Natural killer cell (primary cell): ENCODE measurements at regions not wholly inside any gene's neighbourhood (a gene's known extent, or its start where the extent isn't known, plus 50 kb on each side); places are given as distances from the start of the nearest gene placed in this dataset.

Experiments used
- ATAC-seq, 3 donors: fragments of 150-1000 bp in 2 of 3; fragments of 200-7000 bp in 1 of 3; cut with Tn5 transposase; 1 replicate in 1 of 3; 2 replicates in 2 of 3; pipeline ENCODE4 v1.10.0; 2021; ENCODE audit warnings: mild to moderate bottlenecking in 2 of 3, moderate library complexity in 2 of 3
- DNase-seq, 2 donors: peaks; one replicate each; pipeline versions ENCODE4 v3.0.0 to v3.0.0-alpha.2; 2013 to 2021; ENCODE audit warnings: mixed read lengths in 1 of 2
- H3K27ac ChIP-seq: one replicate; pipeline ENCODE4 v1.5.1; 2013; ENCODE audit warnings: mild to moderate bottlenecking, low read length
- H3K27me3 ChIP-seq: one replicate; pipeline ENCODE4 v1.6.1; 2013; ENCODE audit warnings: low read length; ENCODE audit not compliant: control insufficient read depth, insufficient read depth
- H3K36me3 ChIP-seq: one replicate; pipeline ENCODE4 v1.6.1; 2013; ENCODE audit warnings: low read length; ENCODE audit not compliant: control insufficient read depth, insufficient read depth
- H3K4me1 ChIP-seq: one replicate; pipeline ENCODE4 v1.6.1; 2013; ENCODE audit warnings: low read length; ENCODE audit not compliant: control insufficient read depth, insufficient read depth
- H3K4me3 ChIP-seq: one replicate; pipeline ENCODE4 v1.5.1; 2013; ENCODE audit warnings: low read length
- H3K9me3 ChIP-seq: one replicate; pipeline ENCODE4 v1.6.1; 2013; ENCODE audit warnings: low read length; ENCODE audit not compliant: control insufficient read depth, insufficient read depth
- H3K27ac Mint-ChIP-seq, 2 donors: one replicate each; pipeline ENCODE4 v1.8.0; 2022; ENCODE audit warnings: mild to moderate bottlenecking in 2 of 2, mixed read lengths in 2 of 2, moderate library complexity in 1 of 2
- H3K27me3 Mint-ChIP-seq, 2 donors: one replicate each; pipeline ENCODE4 v1.8.0; 2022; ENCODE audit warnings: low read depth in 2 of 2, mixed read lengths in 2 of 2
- H3K36me3 Mint-ChIP-seq: one replicate; pipeline ENCODE4 v1.8.0; 2022; ENCODE audit warnings: mixed read lengths
- H3K4me1 Mint-ChIP-seq, 2 donors: one replicate each; pipeline ENCODE4 v1.8.0; 2022; ENCODE audit warnings: mixed read lengths in 2 of 2
- H3K4me3 Mint-ChIP-seq: one replicate; pipeline ENCODE4 v1.8.0; 2022; ENCODE audit warnings: mild to moderate bottlenecking, moderate library complexity, mixed read lengths
- H3K9me3 Mint-ChIP-seq, 2 donors: one replicate each; pipeline ENCODE4 v1.8.0; 2022; ENCODE audit warnings: mixed read lengths in 2 of 2
- WGBS: methylation state at CpG from one replicate; pipeline ENCODE4 v1.1.7; 2013; ENCODE audit warnings: missing lambda C conversion rate; ENCODE audit not compliant: insufficient coverage; 5-methylcytosine and 5-hydroxymethylcytosine counted together
- intact Hi-C: fragments of 100-400 bp; cut with micrococcal nuclease; formaldehyde crosslinking; loops from one replicate; pipeline ENCODE4 v1.14.2; 2022
- TF ChIP-seq, protein P1 (sequence below): fragments of 200-600 bp; IDR thresholded peaks from one replicate; pipeline ENCODE4 v1.8.0; 2022; ENCODE audit warnings: antibody characterized with exemption

DNA sequence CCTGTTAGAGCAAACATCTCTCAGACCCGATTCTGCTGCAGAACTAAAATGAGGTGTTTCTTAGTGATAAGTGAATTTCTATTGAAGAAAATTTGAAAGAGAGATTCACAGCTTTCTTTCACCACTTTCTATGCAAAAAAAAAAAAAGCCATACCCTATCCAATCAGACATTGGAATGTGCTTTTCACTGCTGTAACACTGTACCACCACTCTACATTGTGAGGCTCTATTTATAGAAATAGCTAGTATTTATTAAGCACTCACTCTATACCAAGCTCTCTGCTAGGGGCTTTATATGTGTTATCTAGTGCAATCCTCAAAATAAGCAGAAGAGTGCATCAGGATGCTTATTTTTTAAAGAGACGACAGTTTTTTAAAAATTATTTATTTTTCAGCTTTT, 580.6 kb upstream of the VRK2 start:
- Mint-ChIP-seq H3K27ac (no peak overlapping the region), H3K4me1 (no peaks in the 10 kb centered on the region), H3K4me3 (no peak overlapping the region), H3K36me3 (no peaks in the 10 kb centered on the region), H3K9me3 (peaks cover 13% of the 10 kb centered on the region in 2 donors), H3K27me3 (no peaks in the 10 kb centered on the region)
- TF ChIP-seq, protein P1, sequence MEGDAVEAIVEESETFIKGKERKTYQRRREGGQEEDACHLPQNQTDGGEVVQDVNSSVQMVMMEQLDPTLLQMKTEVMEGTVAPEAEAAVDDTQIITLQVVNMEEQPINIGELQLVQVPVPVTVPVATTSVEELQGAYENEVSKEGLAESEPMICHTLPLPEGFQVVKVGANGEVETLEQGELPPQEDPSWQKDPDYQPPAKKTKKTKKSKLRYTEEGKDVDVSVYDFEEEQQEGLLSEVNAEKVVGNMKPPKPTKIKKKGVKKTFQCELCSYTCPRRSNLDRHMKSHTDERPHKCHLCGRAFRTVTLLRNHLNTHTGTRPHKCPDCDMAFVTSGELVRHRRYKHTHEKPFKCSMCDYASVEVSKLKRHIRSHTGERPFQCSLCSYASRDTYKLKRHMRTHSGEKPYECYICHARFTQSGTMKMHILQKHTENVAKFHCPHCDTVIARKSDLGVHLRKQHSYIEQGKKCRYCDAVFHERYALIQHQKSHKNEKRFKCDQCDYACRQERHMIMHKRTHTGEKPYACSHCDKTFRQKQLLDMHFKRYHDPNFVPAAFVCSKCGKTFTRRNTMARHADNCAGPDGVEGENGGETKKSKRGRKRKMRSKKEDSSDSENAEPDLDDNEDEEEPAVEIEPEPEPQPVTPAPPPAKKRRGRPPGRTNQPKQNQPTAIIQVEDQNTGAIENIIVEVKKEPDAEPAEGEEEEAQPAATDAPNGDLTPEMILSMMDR, result no peak
- WGBS, result no CpG with 5 or more reads among the region's 2 CpGs
- Histone ChIP-seq H3K27ac (no peak overlapping the region), H3K4me3 (no peak overlapping the region), H3K9me3 (no peaks in the 10 kb centered on the region), H3K36me3 (no peaks in the 10 kb centered on the region), H3K4me1 (no peaks in the 10 kb centered on the region), H3K27me3 (no peaks in the 10 kb centered on the region)
- ATAC-seq (no peak), DNase-seq (no peak)
- intact Hi-C loops, result no loop called here

DNA sequence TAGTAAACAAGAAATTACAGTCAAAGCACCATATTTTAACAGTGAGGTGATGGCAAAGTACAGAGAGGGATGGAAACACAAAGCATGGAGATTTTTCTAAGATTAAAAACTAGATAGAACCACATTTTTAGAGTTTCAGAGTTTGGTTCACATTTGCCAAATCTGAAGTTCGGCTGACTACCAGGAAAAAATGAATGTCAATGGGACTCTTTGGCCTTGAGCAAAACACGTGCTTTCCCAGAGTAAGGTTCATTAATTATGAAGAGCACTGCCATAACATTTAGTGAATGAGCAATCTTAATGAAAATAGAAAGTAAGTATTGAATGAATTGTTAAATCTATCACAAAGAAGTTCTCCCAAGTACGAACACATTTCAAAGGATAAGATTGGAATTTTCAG, 571.2 kb upstream of the VRK2 start:
- no peaks in the 10 kb centered on the region for H3K36me3 Mint-ChIP-seq
- H3K27ac ChIP-seq, result no peak overlapping the region
- H3K4me1 ChIP-seq, result no peaks in the 10 kb centered on the region
- H3K36me3 ChIP-seq, result no peaks in the 10 kb centered on the region
- no peaks in the 10 kb centered on the region for H3K4me1 Mint-ChIP-seq
- DNase-seq (no peak), ATAC-seq (no peak)
- no peak overlapping the region for H3K4me3 ChIP-seq
- H3K27ac Mint-ChIP-seq, result no peak overlapping the region
- no peak overlapping the region for H3K4me3 Mint-ChIP-seq
- no peaks in the 10 kb centered on the region for H3K27me3 ChIP-seq
- 79% methylated on average over 2 of the region's 3 CpGs for WGBS
- peaks cover 7 to 16% of the 10 kb centered on the region in 2 donors for H3K9me3 Mint-ChIP-seq
- TF ChIP-seq, protein P1, result no peak
- H3K9me3 ChIP-seq, result no peaks in the 10 kb centered on the region
- intact Hi-C loops, result no loop called here
- no peaks in the 10 kb centered on the region for H3K27me3 Mint-ChIP-seq

DNA sequence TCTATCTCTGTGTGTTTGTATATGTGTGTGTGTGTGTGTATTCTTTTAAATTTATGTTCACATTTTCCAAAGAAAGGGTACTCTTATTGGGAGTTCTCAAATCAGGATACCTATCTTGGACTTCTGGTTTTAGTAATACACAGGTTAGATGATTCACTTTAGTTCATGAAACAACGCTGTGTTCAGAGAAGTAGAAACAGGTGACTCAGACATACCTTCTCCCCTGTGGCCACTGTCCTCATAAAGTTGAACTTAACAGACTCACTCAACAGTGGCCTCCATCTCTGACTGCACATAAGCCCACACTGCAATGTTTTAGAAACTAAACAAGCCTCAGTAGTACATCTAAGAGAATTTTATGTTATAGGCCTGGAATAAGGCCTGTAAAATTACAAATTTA, 566.6 kb upstream of the VRK2 start:
- Histone ChIP-seq H3K9me3 (no peaks in the 10 kb centered on the region), H3K27me3 (no peaks in the 10 kb centered on the region), H3K36me3 (no peaks in the 10 kb centered on the region), H3K27ac (no peak overlapping the region), H3K4me1 (no peaks in the 10 kb centered on the region), H3K4me3 (no peak overlapping the region)
- DNase-seq, result no peak
- peaks cover 13 to 30% of the 10 kb centered on the region in 2 donors for H3K9me3 Mint-ChIP-seq
- WGBS, result 87% methylated on average over 1 of the region's 1 CpG
- intact Hi-C loops, result no loop called here
- TF ChIP-seq, protein P1, result no peak
- H3K4me3 Mint-ChIP-seq, result no peak overlapping the region
- H3K36me3 Mint-ChIP-seq, result no peaks in the 10 kb centered on the region
- no peak overlapping the region for H3K27ac Mint-ChIP-seq
- H3K27me3 Mint-ChIP-seq, result no peaks in the 10 kb centered on the region
- no peaks in the 10 kb centered on the region for H3K4me1 Mint-ChIP-seq
- no peak for ATAC-seq

DNA sequence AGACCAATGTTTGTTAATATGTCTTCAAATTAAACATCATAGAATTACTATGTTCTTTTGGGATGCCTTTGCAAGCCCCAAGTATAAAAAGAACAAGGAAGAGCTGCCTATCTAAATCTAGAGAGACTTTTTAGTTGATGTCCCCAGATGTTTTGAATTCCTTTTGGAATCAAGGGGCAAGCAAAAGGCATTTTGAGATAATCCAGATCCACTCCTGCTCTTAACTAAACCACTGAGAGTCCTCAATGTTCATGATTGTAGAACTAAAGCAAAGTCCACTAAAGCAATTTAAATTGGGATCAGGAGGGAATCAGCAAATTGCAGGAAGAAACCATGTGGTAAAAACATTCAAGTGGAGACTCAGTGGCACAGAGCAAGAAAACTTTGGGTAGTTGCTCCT, 558.5 kb upstream of the VRK2 start:
- TF ChIP-seq, protein P1, result no peak
- Mint-ChIP-seq H3K4me1 (no peaks in the 10 kb centered on the region), H3K4me3 (no peak overlapping the region), H3K27ac (no peak overlapping the region), H3K36me3 (peaks cover 8% of the 10 kb centered on the region), H3K9me3 (peaks cover 14 to 26% of the 10 kb centered on the region in 2 donors), H3K27me3 (no peaks in the 10 kb centered on the region)
- no peaks in the 10 kb centered on the region for H3K4me1 ChIP-seq
- no peaks in the 10 kb centered on the region for H3K36me3 ChIP-seq
- no peaks in the 10 kb centered on the region for H3K27me3 ChIP-seq
- H3K4me3 ChIP-seq, result no peak overlapping the region
- intact Hi-C loops, result no loop called here
- H3K9me3 ChIP-seq, result no peaks in the 10 kb centered on the region
- ATAC-seq (no peak), DNase-seq (no peak)
- no peak overlapping the region for H3K27ac ChIP-seq
